ENCODE measurements at regions not wholly inside any gene's neighbourhood (a gene's known extent, or its start where the extent isn't known, plus 50 kb on each side); places are given as distances from the start of the nearest gene placed in this dataset.
"Not testable (repeated sequence)": the region's sequence is repeated elsewhere in the genome, so short reads cannot be mapped to it uniquely, and the experiment has no call there.

DNA sequence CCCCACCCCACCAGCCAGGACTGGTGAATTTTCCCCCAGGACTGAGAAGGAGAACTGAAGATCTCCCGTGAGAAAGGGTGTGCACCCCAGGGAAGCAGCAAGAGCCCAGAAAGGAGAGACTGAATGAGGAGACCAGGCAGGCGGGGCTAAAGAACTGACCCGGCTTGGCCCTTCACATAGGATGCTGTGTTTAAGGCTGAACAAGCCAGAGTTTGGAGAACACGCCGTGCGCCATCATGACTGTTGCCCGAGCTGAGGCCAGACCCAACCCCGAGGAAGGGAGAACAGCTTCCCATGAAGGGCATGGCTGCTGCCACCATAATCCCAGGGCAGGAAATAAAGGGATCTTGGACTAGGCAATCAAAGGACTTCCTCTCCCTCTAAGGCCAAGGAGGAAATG is 104.7 kb upstream of the SRSF6 start:
- Histone ChIP-seq H3K18ac (ENCODE audit: low read depth in 1 of 2, low read length in 2 of 2) (no peak overlapping the region), H3K27ac (ENCODE audit: low read length, poor library complexity, severe bottlenecking) (no peak overlapping the region), H3K9me3 (ENCODE audit: control insufficient read depth, low read length) (no peaks in the 10 kb centered on the region), H3K27me3 (ENCODE audit: control insufficient read depth in 1 of 2, insufficient read depth in 1 of 2, low read length in 2 of 2) (peaks cover 0 to 7% of the 10 kb centered on the region in 2 experiments), H3K4me3 (ENCODE audit: insufficient read depth in 1 of 2, low read depth in 1 of 2, low read length in 2 of 2) (no peak overlapping the region), H4K91ac (ENCODE audit: low read length) (no peak overlapping the region), H3K36me3 (ENCODE audit: control insufficient read depth in 1 of 2, insufficient read depth in 2 of 2, low read depth in 1 of 2, low read length in 2 of 2) (no peaks in the 10 kb centered on the region), H2BK15ac (ENCODE audit: low read depth, poor library complexity, severe bottlenecking) (no peak overlapping the region), H4K8ac (ENCODE audit: low read length) (no peak overlapping the region), H3K14ac (ENCODE audit: low read length in 2 of 2) (no peak overlapping the region), H2BK12ac (ENCODE audit: low read length in 2 of 2) (no peak overlapping the region), H3K4me1 (ENCODE audit: control insufficient read depth, insufficient read depth, low read depth, low read length) (no peaks in the 10 kb centered on the region), H2AFZ (ENCODE audit: low read depth, low read length) (no peak overlapping the region), H3K4ac (ENCODE audit: low read depth in 1 of 2, low read length in 2 of 2) (no peak overlapping the region), H3K9ac (ENCODE audit: low read length) (no peak overlapping the region), H3K4me2 (ENCODE audit: low read length, poor library complexity, severe bottlenecking) (no peak overlapping the region), H2BK120ac (ENCODE audit: low read depth, low read length) (no peak overlapping the region), H3K23ac (ENCODE audit: low read length in 2 of 2) (no peak overlapping the region), H3K79me1 (replicated peaks; ENCODE audit: low read length, poor library complexity, severe bottlenecking) (no peaks in the 10 kb centered on the region), H2BK5ac (ENCODE audit: low read depth, low read length, poor library complexity, severe bottlenecking) (no peak overlapping the region), H2AK5ac (ENCODE audit: low read length, severe bottlenecking) (no peak overlapping the region)
- 83% methylated on average over 8 of the region's 8 CpGs for WGBS
- DNase-seq = no peak

DNA sequence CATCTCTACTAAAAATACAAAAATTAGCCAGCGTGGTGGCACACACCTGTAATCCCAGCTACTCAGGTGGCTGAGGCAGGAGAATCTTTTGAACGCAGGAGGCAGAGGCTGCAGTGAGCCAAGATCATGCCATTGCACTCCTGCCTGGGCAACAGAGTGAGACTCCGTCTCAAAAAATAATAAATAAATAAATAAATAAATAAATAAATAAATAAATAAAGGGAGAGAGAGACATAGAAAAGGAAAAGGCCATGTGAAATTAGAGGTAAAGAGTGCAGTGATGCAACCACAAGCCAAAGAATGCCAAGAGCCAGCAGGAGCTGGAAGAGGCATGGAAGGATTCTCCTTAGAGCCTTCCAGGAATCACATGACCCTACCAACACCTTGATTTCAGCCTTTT is 107.0 kb upstream of the SRSF6 start:
- H3K9ac ChIP-seq (ENCODE audit: low read length); H3K79me1 ChIP-seq (replicated peaks; ENCODE audit: low read length, poor library complexity, severe bottlenecking); H3K4me2 ChIP-seq (ENCODE audit: low read length, poor library complexity, severe bottlenecking); H4K8ac ChIP-seq (ENCODE audit: low read length); H2BK120ac ChIP-seq (ENCODE audit: low read depth, low read length); H3K18ac ChIP-seq (ENCODE audit: low read depth in 1 of 2, low read length in 2 of 2); H2AK5ac ChIP-seq (ENCODE audit: low read length, severe bottlenecking); H3K9me3 ChIP-seq (ENCODE audit: control insufficient read depth, low read length); H3K4me3 ChIP-seq (ENCODE audit: insufficient read depth in 1 of 2, low read depth in 1 of 2, low read length in 2 of 2); H3K14ac ChIP-seq (ENCODE audit: low read length in 2 of 2); H3K4me1 ChIP-seq (ENCODE audit: control insufficient read depth, insufficient read depth, low read depth, low read length); H2AFZ ChIP-seq (ENCODE audit: low read depth, low read length); H4K91ac ChIP-seq (ENCODE audit: low read length); H2BK15ac ChIP-seq (ENCODE audit: low read depth, poor library complexity, severe bottlenecking); H2BK12ac ChIP-seq (ENCODE audit: low read length in 2 of 2); H3K27me3 ChIP-seq (ENCODE audit: control insufficient read depth in 1 of 2, insufficient read depth in 1 of 2, low read length in 2 of 2); H2BK5ac ChIP-seq (ENCODE audit: low read depth, low read length, poor library complexity, severe bottlenecking); H3K23ac ChIP-seq (ENCODE audit: low read length in 2 of 2); H3K4ac ChIP-seq (ENCODE audit: low read depth in 1 of 2, low read length in 2 of 2); DNase-seq; H3K36me3 ChIP-seq (ENCODE audit: control insufficient read depth in 1 of 2, insufficient read depth in 2 of 2, low read depth in 1 of 2, low read length in 2 of 2); H3K27ac ChIP-seq (ENCODE audit: low read length, poor library complexity, severe bottlenecking): not testable (repeated sequence)
- 75% methylated on average over 2 of the region's 3 CpGs for WGBS

DNA sequence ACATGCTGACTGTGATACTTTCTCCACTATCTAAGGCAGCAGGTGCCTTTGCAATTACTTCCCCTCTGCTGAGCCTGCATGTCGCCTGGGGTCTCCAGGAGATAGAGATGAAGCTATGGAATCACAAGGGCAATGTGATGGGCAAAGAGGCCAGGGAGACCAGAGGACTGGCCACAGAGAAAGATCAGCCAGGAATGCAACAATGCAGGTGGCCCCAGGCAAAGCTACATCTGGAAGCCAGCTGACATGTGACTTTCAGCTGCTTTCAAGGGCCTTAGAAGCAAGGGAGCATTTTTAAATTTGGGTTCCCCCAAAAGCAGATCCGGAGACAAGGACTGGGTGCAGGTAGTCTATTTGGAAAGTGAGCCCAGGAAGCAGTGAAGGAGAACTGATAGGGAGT is 107.9 kb upstream of the SRSF6 start:
- Histone ChIP-seq H3K27me3 (ENCODE audit: control insufficient read depth in 1 of 2, insufficient read depth in 1 of 2, low read length in 2 of 2) (peaks cover 0 to 3% of the 10 kb centered on the region in 2 experiments), H2BK120ac (ENCODE audit: low read depth, low read length) (no peak overlapping the region), H2BK5ac (ENCODE audit: low read depth, low read length, poor library complexity, severe bottlenecking) (no peak overlapping the region), H2AFZ (ENCODE audit: low read depth, low read length) (no peak overlapping the region), H3K23ac (ENCODE audit: low read length in 2 of 2) (no peak overlapping the region), H3K18ac (ENCODE audit: low read depth in 1 of 2, low read length in 2 of 2) (no peak overlapping the region), H3K79me1 (replicated peaks; ENCODE audit: low read length, poor library complexity, severe bottlenecking) (no peaks in the 10 kb centered on the region), H3K9me3 (ENCODE audit: control insufficient read depth, low read length) (peaks cover 11% of the 10 kb centered on the region), H4K91ac (ENCODE audit: low read length) (no peak overlapping the region), H3K4me1 (ENCODE audit: control insufficient read depth, insufficient read depth, low read depth, low read length) (no peaks in the 10 kb centered on the region), H3K9ac (ENCODE audit: low read length) (no peak overlapping the region), H2BK12ac (ENCODE audit: low read length in 2 of 2) (no peak overlapping the region), H3K36me3 (ENCODE audit: control insufficient read depth in 1 of 2, insufficient read depth in 2 of 2, low read depth in 1 of 2, low read length in 2 of 2) (no peaks in the 10 kb centered on the region), H3K4me3 (ENCODE audit: insufficient read depth in 1 of 2, low read depth in 1 of 2, low read length in 2 of 2) (no peak overlapping the region), H3K14ac (ENCODE audit: low read length in 2 of 2) (no peak overlapping the region), H2AK5ac (ENCODE audit: low read length, severe bottlenecking) (no peak overlapping the region), H2BK15ac (ENCODE audit: low read depth, poor library complexity, severe bottlenecking) (no peak overlapping the region), H3K27ac (ENCODE audit: low read length, poor library complexity, severe bottlenecking) (no peak overlapping the region), H3K4me2 (ENCODE audit: low read length, poor library complexity, severe bottlenecking) (no peak overlapping the region), H4K8ac (ENCODE audit: low read length) (no peak overlapping the region), H3K4ac (ENCODE audit: low read depth in 1 of 2, low read length in 2 of 2) (no peak overlapping the region)
- 62% methylated on average over 2 of the region's 2 CpGs for WGBS
- no peak for DNase-seq

DNA sequence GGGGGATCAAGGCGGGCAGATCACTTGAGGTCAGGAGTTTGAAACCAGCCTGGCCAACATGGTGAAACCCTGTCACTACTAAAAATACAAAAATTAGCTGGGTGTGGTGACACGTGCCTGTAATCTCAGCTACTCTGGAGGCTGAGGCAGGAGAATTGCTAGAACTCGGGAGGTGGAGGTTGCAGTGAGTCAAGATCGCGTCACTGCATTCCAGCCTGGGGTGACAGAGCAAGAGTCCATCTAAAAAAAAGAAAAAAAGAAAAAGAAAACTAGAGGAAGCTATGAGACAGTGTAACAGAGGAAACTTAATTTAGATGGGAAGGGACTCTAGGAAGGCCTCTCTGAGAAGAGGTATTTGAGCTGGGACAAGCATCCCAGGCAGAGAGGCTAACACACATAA is 109.9 kb upstream of the SRSF6 start:
- not testable (repeated sequence) for H2BK5ac ChIP-seq (ENCODE audit: low read depth, low read length, poor library complexity, severe bottlenecking); H2BK15ac ChIP-seq (ENCODE audit: low read depth, poor library complexity, severe bottlenecking); H3K79me1 ChIP-seq (replicated peaks; ENCODE audit: low read length, poor library complexity, severe bottlenecking); H3K36me3 ChIP-seq (ENCODE audit: control insufficient read depth in 1 of 2, insufficient read depth in 2 of 2, low read depth in 1 of 2, low read length in 2 of 2); H3K27me3 ChIP-seq (ENCODE audit: control insufficient read depth in 1 of 2, insufficient read depth in 1 of 2, low read length in 2 of 2); H3K4me3 ChIP-seq (ENCODE audit: insufficient read depth in 1 of 2, low read depth in 1 of 2, low read length in 2 of 2); H4K8ac ChIP-seq (ENCODE audit: low read length); H2BK120ac ChIP-seq (ENCODE audit: low read depth, low read length); H3K4me1 ChIP-seq (ENCODE audit: control insufficient read depth, insufficient read depth, low read depth, low read length); H2BK12ac ChIP-seq (ENCODE audit: low read length in 2 of 2); H2AFZ ChIP-seq (ENCODE audit: low read depth, low read length); DNase-seq; H3K4ac ChIP-seq (ENCODE audit: low read depth in 1 of 2, low read length in 2 of 2); H4K91ac ChIP-seq (ENCODE audit: low read length); H3K23ac ChIP-seq (ENCODE audit: low read length in 2 of 2); H3K9ac ChIP-seq (ENCODE audit: low read length); H3K27ac ChIP-seq (ENCODE audit: low read length, poor library complexity, severe bottlenecking); H3K4me2 ChIP-seq (ENCODE audit: low read length, poor library complexity, severe bottlenecking); H2AK5ac ChIP-seq (ENCODE audit: low read length, severe bottlenecking); H3K14ac ChIP-seq (ENCODE audit: low read length in 2 of 2); H3K18ac ChIP-seq (ENCODE audit: low read depth in 1 of 2, low read length in 2 of 2)
- peaks cover 26% of the 10 kb centered on the region for H3K9me3 ChIP-seq (ENCODE audit: control insufficient read depth, low read length)
- 76% methylated on average over 5 of the region's 5 CpGs for WGBS
